ENCODE measurements at regions not wholly inside any gene's neighbourhood (a gene's known extent, or its start where the extent isn't known, plus 50 kb on each side); places are given as distances from the start of the nearest gene placed in this dataset.

DNA sequence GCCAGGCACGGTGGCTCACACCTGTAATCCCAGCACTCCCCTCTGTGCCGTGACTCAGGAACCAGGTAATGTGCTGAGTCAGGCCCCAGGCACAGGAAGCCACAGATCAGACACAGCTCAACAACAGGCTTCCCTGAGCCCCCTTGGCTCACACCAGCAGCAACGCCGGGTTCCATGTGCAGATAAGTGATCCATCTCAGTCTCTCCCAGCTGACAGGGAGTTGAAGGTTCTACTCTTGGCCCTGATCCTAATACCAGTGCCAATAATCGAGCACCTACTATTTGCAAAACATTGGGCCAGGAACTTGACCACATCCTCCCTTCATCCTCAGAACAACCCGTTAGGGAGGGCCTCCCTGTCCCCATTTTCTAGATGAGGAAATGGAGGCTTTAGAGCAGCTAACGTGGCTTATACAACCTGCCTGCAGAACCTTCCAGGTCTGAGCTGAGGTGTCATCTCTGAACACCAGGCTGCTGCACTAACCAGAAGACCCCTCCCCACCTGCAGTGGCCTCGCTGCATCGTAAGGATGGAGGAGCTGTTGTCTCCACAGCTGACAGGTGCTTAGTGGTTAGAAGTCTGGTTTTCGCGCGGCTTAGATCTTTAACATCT is 64.8 kb upstream of the AMZ2 start:
- no peak for DNase-seq (ENCODE audit: low read depth)

DNA sequence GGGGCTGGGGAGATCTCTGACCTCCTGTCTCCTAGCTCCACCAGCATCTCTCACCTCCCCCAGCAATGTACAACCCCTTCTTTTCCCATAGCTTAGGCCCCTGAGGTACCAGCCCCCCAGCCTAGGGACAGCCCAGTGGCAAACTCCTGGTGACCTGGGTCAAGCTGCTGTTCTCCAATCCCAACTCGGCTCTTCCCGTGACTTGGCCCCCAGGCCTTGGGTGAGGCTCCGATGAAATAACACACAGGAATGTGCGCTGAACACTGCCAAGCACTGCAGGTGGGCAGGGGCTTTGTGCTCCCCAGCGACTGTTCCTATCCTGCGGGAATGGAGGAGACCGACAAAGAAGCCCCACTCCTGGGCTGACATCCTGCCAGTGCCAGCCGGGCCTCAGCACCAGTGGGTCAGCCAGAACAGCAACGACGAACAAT is 63.7 kb upstream of the AMZ2 start:
- DNase-seq (ENCODE audit: low read depth), result no peak

- no peak for DNase-seq (ENCODE audit: low read depth)
These were observed 62.9 kb upstream of the AMZ2 start for GRCh38 chr17:68184816-68185436.

DNA sequence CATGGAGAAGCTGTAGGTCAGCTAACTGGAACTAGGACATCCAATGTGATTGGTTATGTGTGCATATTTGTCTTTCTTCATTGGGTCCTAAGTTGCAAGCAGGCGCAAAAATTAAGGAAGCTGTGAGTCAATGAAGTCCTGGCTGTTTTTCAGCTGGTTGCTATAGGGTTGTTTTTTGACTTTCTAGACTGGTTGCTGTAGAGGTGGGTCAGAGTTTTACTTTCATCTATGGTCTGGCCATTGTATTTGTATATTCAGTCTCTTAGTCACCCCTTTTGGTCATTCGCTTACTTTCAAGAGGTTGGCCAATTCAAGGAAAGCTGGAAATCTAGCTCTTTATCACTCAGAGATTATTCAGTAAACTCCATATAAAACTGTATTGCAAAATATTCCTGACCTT is 62.0 kb upstream of the AMZ2 start:
- DNase-seq (ENCODE audit: low read depth), result no peak

DNA sequence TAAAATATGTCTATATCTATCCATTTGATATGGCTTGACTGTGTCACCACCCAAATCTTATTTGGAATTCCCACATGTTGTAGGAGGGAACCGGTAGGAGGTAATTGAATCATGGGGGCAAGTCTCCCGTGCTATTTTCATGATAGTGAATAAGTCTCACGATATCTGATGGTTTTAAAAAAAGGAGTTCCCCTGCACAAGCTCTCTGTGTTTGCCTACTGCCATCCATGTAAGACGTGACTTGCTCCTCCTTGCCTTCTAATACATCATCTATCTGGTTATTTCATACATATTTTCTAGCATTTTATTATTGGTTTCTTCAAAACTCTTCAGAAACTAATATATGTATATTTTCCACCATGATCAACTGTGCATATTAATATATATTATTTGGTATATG is 57.3 kb upstream of the AMZ2 start:
- DNase-seq (ENCODE audit: low read depth), result no peak

GRCh38 chr17:68195667-68196393 is 52.0 kb upstream of the AMZ2 start:
- DNase-seq (ENCODE audit: low read depth), result no peak

DNA sequence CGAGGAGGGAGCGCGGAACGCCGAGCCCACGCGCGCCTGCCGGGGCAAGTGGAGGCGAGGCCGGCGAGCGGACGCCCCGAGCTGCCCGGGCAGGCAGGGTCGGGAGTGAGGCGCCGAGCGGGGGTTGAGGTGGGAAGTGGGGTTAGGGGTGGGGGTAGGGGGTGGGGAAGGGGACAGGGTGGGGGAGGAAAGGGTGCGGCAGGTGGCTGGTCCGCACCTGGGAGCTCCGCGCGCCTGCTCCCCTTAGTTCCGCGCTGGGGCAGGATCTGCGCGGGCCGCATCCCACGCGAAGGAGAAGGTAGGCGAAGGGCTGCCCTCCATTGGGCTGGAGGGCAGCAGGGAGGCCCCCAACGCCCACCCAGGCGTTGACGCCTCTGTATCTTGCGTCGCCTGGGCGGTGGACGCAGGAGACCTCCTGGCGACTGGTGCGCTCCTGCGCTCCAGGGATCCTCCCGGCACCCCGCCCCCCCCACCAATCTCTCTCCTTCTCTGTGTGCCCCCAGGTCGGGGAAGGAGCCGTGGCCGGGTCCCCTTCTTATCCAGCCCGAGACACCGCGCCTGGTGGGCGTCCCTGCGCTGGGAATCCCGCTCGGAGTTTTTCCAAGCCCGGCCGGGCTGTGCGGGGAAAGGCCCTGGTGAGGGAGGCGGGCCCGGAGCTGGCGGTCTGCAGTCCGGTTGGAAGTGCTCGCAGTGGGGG is 51.3 kb upstream of the AMZ2 start:
- DNase-seq (ENCODE audit: low read depth), result no peak

DNA sequence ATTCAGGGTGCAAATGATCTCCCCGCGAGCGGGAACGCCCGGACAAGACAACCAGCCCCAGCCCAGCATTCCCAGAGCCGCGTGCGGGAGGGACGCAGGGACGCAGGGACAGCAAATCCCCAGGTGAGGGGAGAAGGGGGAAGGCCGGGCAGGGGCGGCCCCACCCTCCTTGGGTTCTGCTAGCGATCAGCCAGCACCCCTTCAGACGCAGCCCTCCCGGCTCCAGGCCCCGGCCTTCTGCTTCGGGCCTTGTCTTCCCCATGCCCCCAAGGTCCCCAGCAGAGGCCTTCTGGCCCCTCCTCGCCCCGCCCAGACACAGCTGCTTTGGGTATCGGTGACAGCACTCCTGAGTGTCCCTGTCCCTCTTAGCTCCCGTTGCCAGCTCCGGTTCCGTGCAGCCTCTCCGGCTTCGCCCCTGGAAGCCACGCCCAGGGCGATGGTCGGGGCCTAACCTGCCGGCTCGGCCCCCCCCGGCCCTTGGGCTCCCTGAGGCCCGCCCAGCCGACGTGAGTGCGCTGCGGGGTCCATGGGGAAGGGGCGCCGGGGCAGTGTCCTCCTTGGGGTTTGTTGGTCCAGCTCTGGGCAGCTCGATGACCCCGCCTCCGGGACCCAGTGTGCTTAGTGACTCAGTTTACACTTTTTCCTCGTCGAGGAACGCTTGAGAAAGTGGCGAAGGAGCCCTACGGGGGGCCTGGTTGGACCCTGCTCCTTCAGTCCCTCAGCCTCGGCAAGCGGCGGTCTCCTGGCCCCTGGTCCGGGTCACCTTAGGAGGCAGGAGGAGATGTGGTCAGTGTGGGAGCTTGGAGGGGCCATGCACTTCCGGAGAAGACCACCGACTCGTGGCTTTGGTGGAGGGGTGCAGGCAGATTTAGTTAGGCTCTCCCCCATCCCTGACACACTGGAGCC is 50.5 kb upstream of the AMZ2 start:
- no peak for DNase-seq (ENCODE audit: low read depth)

DNA sequence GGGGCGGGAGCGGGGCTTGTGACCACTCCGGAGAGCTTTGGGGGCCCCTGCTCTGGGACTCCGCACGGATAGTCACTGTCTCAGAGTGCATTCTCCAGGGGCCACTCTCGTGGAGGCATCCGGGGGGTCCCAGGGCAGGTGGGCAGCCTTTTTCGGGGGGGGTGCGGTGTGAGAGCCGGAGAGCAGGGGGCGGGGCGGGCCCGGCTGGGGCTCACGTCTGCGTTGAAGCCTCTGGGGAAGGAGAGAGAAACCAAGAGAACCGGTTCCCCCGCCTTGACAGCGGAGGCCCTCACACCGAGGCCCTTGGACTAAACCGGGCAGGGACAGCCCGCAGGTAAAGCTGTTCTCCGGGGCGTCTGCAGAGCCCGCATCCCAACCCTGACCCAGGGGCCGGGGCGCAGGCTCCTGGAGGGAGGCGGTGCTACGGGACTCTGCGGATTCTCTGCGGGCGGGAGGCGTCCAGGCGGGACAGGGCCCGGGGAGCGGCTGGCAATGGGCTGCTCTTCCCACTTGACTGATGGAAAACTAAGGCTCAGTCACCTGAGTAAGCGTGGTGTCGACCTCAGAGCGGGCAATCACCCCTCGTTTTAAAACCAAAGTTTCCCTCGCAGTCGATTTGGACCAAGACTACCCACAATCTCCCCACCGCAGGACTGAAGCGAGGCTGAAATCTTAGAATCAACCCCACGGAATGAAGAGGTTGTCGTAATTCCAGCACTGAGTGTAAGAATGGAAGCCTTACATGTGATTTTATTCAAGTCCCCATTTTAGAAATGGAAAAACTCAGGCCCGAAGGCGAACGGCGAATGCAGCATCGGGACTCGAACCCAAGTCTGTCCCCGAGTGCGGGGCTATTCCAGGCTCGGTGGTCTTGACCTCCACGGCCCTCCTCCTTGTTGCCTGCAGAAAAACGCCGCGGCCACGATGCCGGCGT is 49.6 kb upstream of the AMZ2 start:
- no peak for DNase-seq (ENCODE audit: low read depth)

Measured in HT1080 (cell line).